IMR-90 (cell line): ENCODE measurements at regions not wholly inside any gene's neighbourhood (a gene's known extent, or its start where the extent isn't known, plus 50 kb on each side); places are given as distances from the start of the nearest gene placed in this dataset.

Source experiments
- ATAC-seq: fragments of 200-7000 bp; cut with Tn5 transposase; 2 replicates; pipeline ENCODE4 v1.9.1; 2020; ENCODE audit warnings: low read depth, mild to moderate bottlenecking, moderate library complexity
- BruUV-seq: library from RNA; stranded (reverse); fragments of 400-500 nt; replicated peaks from 2 replicates; lab custom pipeline; 2021; lab: Mats Ljungman, UMichigan
- CTCF ChIA-PET: fragments of 300-600 bp; formaldehyde crosslinking; extraction: SDS; loops from one replicate; lab custom pipeline; 2021; ENCODE audit warnings: antibody characterized with exemption; lab: Yijun Ruan, JAX
- POLR2A ChIA-PET: fragments of 300-600 bp; sonication (Branson Sonifier 250); formaldehyde crosslinking; loops from one replicate; lab custom pipeline; 2022; ENCODE audit warnings: antibody characterized with exemption; ENCODE audit not compliant: unreplicated experiment; lab: Charles Lee
- DNase-seq: peaks from one replicate; pipeline ENCODE4 v3.0.0; 2013
- H2AFZ ChIP-seq: replicated peaks from 2 replicates; pipeline ENCODE3; 2013; ENCODE audit warnings: low read length, mild to moderate bottlenecking; ENCODE audit not compliant: poor library complexity
- H2AK5ac ChIP-seq: 2 replicates; pipeline ENCODE4 v1.6.1; 2013; ENCODE audit warnings: low read depth, low read length, inconsistent platforms
- H2AK9ac ChIP-seq: replicated peaks from 2 replicates; pipeline ENCODE3; 2013; ENCODE audit warnings: mild to moderate bottlenecking, low read depth, low read length, moderate library complexity; ENCODE audit not compliant: poor library complexity
- H2BK120ac ChIP-seq: 2 replicates; pipeline ENCODE4 v1.6.1; 2013; ENCODE audit warnings: low read depth, low read length, inconsistent platforms
- H2BK15ac ChIP-seq: 3 replicates; pipeline ENCODE4 v1.6.1; 2013; ENCODE audit warnings: low read depth, low read length, inconsistent platforms
- H2BK20ac ChIP-seq: 2 replicates; pipeline ENCODE4 v1.6.1; 2013; ENCODE audit warnings: low read depth, mild to moderate bottlenecking, inconsistent platforms, low read length, moderate library complexity
- H2BK5ac ChIP-seq: 2 replicates; pipeline ENCODE4 v1.6.1; 2013; ENCODE audit warnings: mild to moderate bottlenecking, low read depth, low read length, inconsistent platforms; ENCODE audit not compliant: poor library complexity, severe bottlenecking
- H3K14ac ChIP-seq: replicated peaks from 2 replicates; pipeline ENCODE4 v1.6.1; 2013; ENCODE audit warnings: low read depth, low read length, inconsistent platforms
- H3K18ac ChIP-seq: 2 replicates; pipeline ENCODE4 v1.6.1; 2013; ENCODE audit warnings: low read depth, low read length, control low read depth
- H3K23ac ChIP-seq: 2 replicates; pipeline ENCODE4 v1.6.1; 2013; ENCODE audit warnings: low read depth, low read length, inconsistent platforms
- H3K27ac ChIP-seq: 2 replicates; pipeline ENCODE4 v1.5.1; 2013; ENCODE audit warnings: mild to moderate bottlenecking, control low read depth, low read length; ENCODE audit not compliant: insufficient read depth
- H3K27me3 ChIP-seq: 2 replicates; pipeline ENCODE4 v1.6.1; 2013; ENCODE audit warnings: low read length; ENCODE audit not compliant: control insufficient read depth, insufficient read depth
- H3K36me3 ChIP-seq: 2 replicates; pipeline ENCODE4 v1.6.1; 2013; ENCODE audit warnings: low read length, mixed read lengths; ENCODE audit not compliant: control insufficient read depth, insufficient read depth
- H3K4ac ChIP-seq: 2 replicates; pipeline ENCODE4 v1.6.1; 2013; ENCODE audit warnings: low read depth, low read length, inconsistent platforms
- H3K4me1 ChIP-seq: 2 replicates; pipeline ENCODE4 v1.6.1; 2013; ENCODE audit warnings: low read length, mixed read lengths; ENCODE audit not compliant: control insufficient read depth, insufficient read depth
- H3K4me2 ChIP-seq: 2 replicates; pipeline ENCODE4 v1.6.1; 2013; ENCODE audit warnings: low read depth, mild to moderate bottlenecking, control low read depth, low read length, moderate library complexity
- H3K4me3 ChIP-seq: 2 replicates; pipeline ENCODE4 v1.5.1; 2013; ENCODE audit warnings: low read depth, mild to moderate bottlenecking, control low read depth, low read length, moderate library complexity; ENCODE audit not compliant: insufficient read depth
- H3K56ac ChIP-seq: 2 replicates; pipeline ENCODE4 v1.6.1; 2013; ENCODE audit warnings: low read length, inconsistent platforms; ENCODE audit not compliant: insufficient read depth; ENCODE audit errors: extremely low read depth
- H3K79me1 ChIP-seq, 2 experiments: 2 replicates each; pipeline ENCODE4 v1.6.1; 2013; ENCODE audit warnings: low read length in 2 of 2, inconsistent platforms in 1 of 2, low read depth in 1 of 2
- H3K9ac ChIP-seq: 2 replicates; pipeline ENCODE4 v1.6.1; 2013; ENCODE audit warnings: low read depth, low read length, control low read depth
- H3K9me1 ChIP-seq: 2 replicates; pipeline ENCODE4 v1.6.1; 2013; ENCODE audit warnings: low read length, inconsistent platforms; ENCODE audit not compliant: insufficient read depth
- H3K9me3 ChIP-seq: 2 replicates; pipeline ENCODE4 v1.6.1; 2013; ENCODE audit warnings: low read length; ENCODE audit not compliant: control insufficient read depth, insufficient read depth
- H4K20me1 ChIP-seq: 2 replicates; pipeline ENCODE4 v1.6.1; 2013; ENCODE audit warnings: low read length, inconsistent platforms; ENCODE audit not compliant: insufficient read depth
- H4K5ac ChIP-seq: 2 replicates; pipeline ENCODE4 v1.6.1; 2013; ENCODE audit warnings: mild to moderate bottlenecking, low read depth, low read length, control low read depth
- H4K8ac ChIP-seq, 2 experiments: 2 replicates each; pipeline ENCODE4 v1.6.1; 2013; ENCODE audit warnings: low read depth in 2 of 2, low read length in 2 of 2, control low read depth in 1 of 2, inconsistent platforms in 1 of 2
- H4K91ac ChIP-seq: 2 replicates; pipeline ENCODE4 v1.6.1; 2013; ENCODE audit warnings: low read depth, low read length, inconsistent platforms; ENCODE audit not compliant: insufficient read depth
- BHLHE40 ChIP-seq: fragments of 150-350 bp; IDR thresholded peaks from 2 replicates; pipeline ENCODE4 v1.6.1; 2016; ENCODE audit warnings: mild to moderate bottlenecking, low read depth, low read length
- CEBPB ChIP-seq: IDR thresholded peaks from 2 replicates; pipeline ENCODE4 v1.6.1; 2012; ENCODE audit warnings: low read depth, low read length, improper control_type of control experiment
- CHD1 ChIP-seq: IDR thresholded peaks from 2 replicates; pipeline ENCODE4 v1.6.1; 2012; ENCODE audit warnings: low read depth, low read length, improper control_type of control experiment
- FOS ChIP-seq: fragments of 150-350 bp; IDR thresholded peaks from 2 replicates; pipeline ENCODE4 v1.6.1; 2016; ENCODE audit warnings: low read depth, low read length
- MAFK ChIP-seq: IDR thresholded peaks from 2 replicates; pipeline ENCODE4 v1.6.1; 2012; ENCODE audit warnings: low read depth, low read length, improper control_type of control experiment
- MXI1 ChIP-seq: IDR thresholded peaks from 2 replicates; pipeline ENCODE4 v1.6.1; 2012; ENCODE audit warnings: low read depth, mild to moderate bottlenecking, low read length, moderate library complexity, borderline replicate concordance
- POLR2A ChIP-seq: IDR thresholded peaks from 2 replicates; pipeline ENCODE4 v1.6.1; 2012; ENCODE audit warnings: mild to moderate bottlenecking, low read depth, low read length
- RAD21 ChIP-seq: IDR thresholded peaks from 2 replicates; pipeline ENCODE4 v1.6.1; 2012; ENCODE audit warnings: low read length, improper control_type of control experiment
- RCOR1 ChIP-seq: IDR thresholded peaks from 2 replicates; pipeline ENCODE4 v1.6.1; 2012; ENCODE audit warnings: mild to moderate bottlenecking, low read length, improper control_type of control experiment; ENCODE audit not compliant: insufficient replicate concordance
- RFX5 ChIP-seq: IDR thresholded peaks from 2 replicates; pipeline ENCODE4 v1.8.0; 2012; ENCODE audit warnings: low read depth, mild to moderate bottlenecking, low read length, moderate library complexity
- SMC3 ChIP-seq: fragments of 150-350 bp; IDR thresholded peaks from 2 replicates; pipeline ENCODE4 v1.6.1; 2016; ENCODE audit warnings: low read depth, mild to moderate bottlenecking, antibody characterized with exemption, low read length, moderate library complexity
- USF2 ChIP-seq: fragments of 150-350 bp; IDR thresholded peaks from 2 replicates; pipeline ENCODE4 v1.6.1; 2017; ENCODE audit warnings: mild to moderate bottlenecking, antibody characterized with exemption, low read length, low read depth
- WGBS, 2 experiments: methylation state at CpG; one replicate each; pipeline versions ENCODE4 v1.1.5 to v1.1.7; 2013; ENCODE audit warnings: missing lambda C conversion rate in 2 of 2; ENCODE audit not compliant: insufficient read length in 1 of 2; ENCODE audit errors: extremely low coverage in 2 of 2; 5-methylcytosine and 5-hydroxymethylcytosine counted together
- dilution Hi-C: fragments of 300-500 bp; cut with HindIII; formaldehyde crosslinking; loops from one replicate; pipeline ENCODE4 v1.14.3; 2018; ENCODE audit warnings: low sequenced_read_pairs; ENCODE audit not compliant: unreplicated experiment
- in situ Hi-C: fragments of 300-500 bp; cut with MboI; formaldehyde crosslinking; loops from 3 replicates; pipeline ENCODE4 v1.14.3; 2019; ENCODE audit warnings: low sequenced_read_pairs, inconsistent platforms, mixed read lengths
- intact Hi-C: fragments of 100-400 bp; cut with micrococcal nuclease; formaldehyde crosslinking; loops from 2 replicates; pipeline ENCODE4 v1.10.0; 2022
- TF ChIP-seq, protein P1 (sequence below): conservative IDR thresholded peaks from 2 replicates; pipeline ENCODE4 v1.5.1; 2012; ENCODE audit warnings: mild to moderate bottlenecking, low read depth, low read length, improper control_type of control experiment
- TF ChIP-seq, protein P2 (sequence below): fragments of 150-350 bp; IDR thresholded peaks from 2 replicates; pipeline ENCODE4 v1.6.1; 2016; ENCODE audit warnings: low read depth, mild to moderate bottlenecking, low read length, moderate library complexity, borderline replicate concordance

- TF ChIP-seq, protein P1, sequence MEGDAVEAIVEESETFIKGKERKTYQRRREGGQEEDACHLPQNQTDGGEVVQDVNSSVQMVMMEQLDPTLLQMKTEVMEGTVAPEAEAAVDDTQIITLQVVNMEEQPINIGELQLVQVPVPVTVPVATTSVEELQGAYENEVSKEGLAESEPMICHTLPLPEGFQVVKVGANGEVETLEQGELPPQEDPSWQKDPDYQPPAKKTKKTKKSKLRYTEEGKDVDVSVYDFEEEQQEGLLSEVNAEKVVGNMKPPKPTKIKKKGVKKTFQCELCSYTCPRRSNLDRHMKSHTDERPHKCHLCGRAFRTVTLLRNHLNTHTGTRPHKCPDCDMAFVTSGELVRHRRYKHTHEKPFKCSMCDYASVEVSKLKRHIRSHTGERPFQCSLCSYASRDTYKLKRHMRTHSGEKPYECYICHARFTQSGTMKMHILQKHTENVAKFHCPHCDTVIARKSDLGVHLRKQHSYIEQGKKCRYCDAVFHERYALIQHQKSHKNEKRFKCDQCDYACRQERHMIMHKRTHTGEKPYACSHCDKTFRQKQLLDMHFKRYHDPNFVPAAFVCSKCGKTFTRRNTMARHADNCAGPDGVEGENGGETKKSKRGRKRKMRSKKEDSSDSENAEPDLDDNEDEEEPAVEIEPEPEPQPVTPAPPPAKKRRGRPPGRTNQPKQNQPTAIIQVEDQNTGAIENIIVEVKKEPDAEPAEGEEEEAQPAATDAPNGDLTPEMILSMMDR, result no peak
- no peak for TF ChIP-seq CHD1
- TF ChIP-seq, protein P2, sequence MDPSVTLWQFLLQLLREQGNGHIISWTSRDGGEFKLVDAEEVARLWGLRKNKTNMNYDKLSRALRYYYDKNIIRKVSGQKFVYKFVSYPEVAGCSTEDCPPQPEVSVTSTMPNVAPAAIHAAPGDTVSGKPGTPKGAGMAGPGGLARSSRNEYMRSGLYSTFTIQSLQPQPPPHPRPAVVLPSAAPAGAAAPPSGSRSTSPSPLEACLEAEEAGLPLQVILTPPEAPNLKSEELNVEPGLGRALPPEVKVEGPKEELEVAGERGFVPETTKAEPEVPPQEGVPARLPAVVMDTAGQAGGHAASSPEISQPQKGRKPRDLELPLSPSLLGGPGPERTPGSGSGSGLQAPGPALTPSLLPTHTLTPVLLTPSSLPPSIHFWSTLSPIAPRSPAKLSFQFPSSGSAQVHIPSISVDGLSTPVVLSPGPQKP, result no peak
- TF ChIP-seq BHLHE40, result no peak
- no peak for TF ChIP-seq RCOR1
- TF ChIP-seq MXI1, result no peak
- no peak for TF ChIP-seq RAD21
- TF ChIP-seq USF2, result no peak
- TF ChIP-seq MAFK, result no peak
- no peak for TF ChIP-seq POLR2A
- TF ChIP-seq FOS, result no peak
- no peak for TF ChIP-seq CEBPB
- TF ChIP-seq RFX5, result no peak
- TF ChIP-seq SMC3, result no peak
Measured at GRCh38 chr5:67363180-67363709, 166.6 kb upstream of the CD180 start.

More at GRCh38 chr5:67363180-67363709, 166.6 kb upstream of the CD180 start:
- H3K27ac ChIP-seq, result no peak overlapping the region
- no peaks in the 10 kb centered on the region for H3K79me1 ChIP-seq
- H3K4ac ChIP-seq, result no peak overlapping the region
- H3K4me1 ChIP-seq, result no peaks in the 10 kb centered on the region
- no TSS peak for BruUV-seq
- H4K5ac ChIP-seq, result no peak overlapping the region
- no peak overlapping the region for H2AK5ac ChIP-seq
- no peaks in the 10 kb centered on the region for H3K36me3 ChIP-seq
- no peak overlapping the region for H3K4me3 ChIP-seq
- no peaks in the 10 kb centered on the region for H3K9me1 ChIP-seq
- no peak overlapping the region for H2BK120ac ChIP-seq
- DNase-seq, result no peak
- no peak for ATAC-seq
- H4K91ac ChIP-seq, result no peak overlapping the region
- peaks cover 5% of the 10 kb centered on the region; the same call in 1 of the 2 replicates for H3K27me3 ChIP-seq
- no peak overlapping the region for H2BK15ac ChIP-seq
- no peak overlapping the region for H2BK5ac ChIP-seq
- no peak overlapping the region for H3K23ac ChIP-seq
- dilution Hi-C loops (no loop called here), intact Hi-C loops (no loop called here), in situ Hi-C loops (no loop called here)
- H3K14ac ChIP-seq, result no peak overlapping the region
- H3K9me3 ChIP-seq, result no peaks in the 10 kb centered on the region
- WGBS, 2 experiments, result 60% methylated on average over 3 of the region's 5 CpGs; no CpG with 5 or more reads in 1 of the 2 experiments
- CTCF ChIA-PET, result no interaction called here
- H2AK9ac ChIP-seq, result no peak overlapping the region
- H3K4me2 ChIP-seq, result no peak overlapping the region
- no peak overlapping the region for H2BK20ac ChIP-seq
- no peak overlapping the region for H3K56ac ChIP-seq
- no peak overlapping the region for H3K9ac ChIP-seq
- H4K20me1 ChIP-seq, result no peaks in the 10 kb centered on the region
- POLR2A ChIA-PET, result no interaction called here
- H3K18ac ChIP-seq, result no peak overlapping the region
- H4K8ac ChIP-seq, result no peak overlapping the region
- H2AFZ ChIP-seq, result no peak overlapping the region
